ENCODE measurements at regions not wholly inside any gene's neighbourhood (a gene's known extent, or its start where the extent isn't known, plus 50 kb on each side); places are given as distances from the start of the nearest gene placed in this dataset.

DNA sequence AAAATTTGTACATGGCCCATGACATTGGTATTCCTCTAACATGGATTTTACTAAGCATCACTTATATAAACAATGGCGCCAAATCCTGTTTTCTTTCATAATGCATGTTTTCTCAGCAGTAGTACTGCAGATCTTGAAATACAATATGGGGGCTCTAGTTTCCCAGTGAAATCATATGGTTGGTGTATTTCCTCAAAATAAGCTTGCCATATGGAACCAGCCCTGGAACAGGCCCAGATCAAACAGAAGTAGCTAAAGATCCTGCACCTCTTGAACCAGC lies 163.9 kb downstream of the ZNF608 start:
- no peaks in the 10 kb centered on the region for H3K79me2 ChIP-seq (ENCODE audit: insufficient read depth, low read length)
- TF ChIP-seq, protein P1, sequence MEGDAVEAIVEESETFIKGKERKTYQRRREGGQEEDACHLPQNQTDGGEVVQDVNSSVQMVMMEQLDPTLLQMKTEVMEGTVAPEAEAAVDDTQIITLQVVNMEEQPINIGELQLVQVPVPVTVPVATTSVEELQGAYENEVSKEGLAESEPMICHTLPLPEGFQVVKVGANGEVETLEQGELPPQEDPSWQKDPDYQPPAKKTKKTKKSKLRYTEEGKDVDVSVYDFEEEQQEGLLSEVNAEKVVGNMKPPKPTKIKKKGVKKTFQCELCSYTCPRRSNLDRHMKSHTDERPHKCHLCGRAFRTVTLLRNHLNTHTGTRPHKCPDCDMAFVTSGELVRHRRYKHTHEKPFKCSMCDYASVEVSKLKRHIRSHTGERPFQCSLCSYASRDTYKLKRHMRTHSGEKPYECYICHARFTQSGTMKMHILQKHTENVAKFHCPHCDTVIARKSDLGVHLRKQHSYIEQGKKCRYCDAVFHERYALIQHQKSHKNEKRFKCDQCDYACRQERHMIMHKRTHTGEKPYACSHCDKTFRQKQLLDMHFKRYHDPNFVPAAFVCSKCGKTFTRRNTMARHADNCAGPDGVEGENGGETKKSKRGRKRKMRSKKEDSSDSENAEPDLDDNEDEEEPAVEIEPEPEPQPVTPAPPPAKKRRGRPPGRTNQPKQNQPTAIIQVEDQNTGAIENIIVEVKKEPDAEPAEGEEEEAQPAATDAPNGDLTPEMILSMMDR (IDR thresholded peaks at IDR 0.05; ENCODE audit: extremely low read depth, low read depth, low read length) = no peak
- H3K36me3 ChIP-seq (ENCODE audit: insufficient read depth, low read length) = no peaks in the 10 kb centered on the region
- H3K4me2 ChIP-seq (ENCODE audit: insufficient read depth, low read length) = no peak overlapping the region
- no peaks in the 10 kb centered on the region for H3K27me3 ChIP-seq (ENCODE audit: insufficient read depth, low read length)
- H3K27ac ChIP-seq (ENCODE audit: low read depth, low read length) = no peak overlapping the region
- H3K9me3 ChIP-seq (ENCODE audit: low read depth, low read length) = no peaks in the 10 kb centered on the region
- DNase-seq (ENCODE audit: insufficient read length, low spot score, missing footprints) = no peak
- H3K4me3 ChIP-seq (ENCODE audit: insufficient read depth, low read length) = no peak overlapping the region
- peaks cover 8% of the 10 kb centered on the region for H3K4me1 ChIP-seq (ENCODE audit: insufficient read depth, low read length)
- no peak overlapping the region for H2AFZ ChIP-seq (ENCODE audit: low read length)
- H4K20me1 ChIP-seq (ENCODE audit: insufficient read depth, low read length) = no peaks in the 10 kb centered on the region

- Histone ChIP-seq H3K79me2 (ENCODE audit: insufficient read depth, low read length) (no peaks in the 10 kb centered on the region), H2AFZ (ENCODE audit: low read length) (no peak overlapping the region), H4K20me1 (ENCODE audit: insufficient read depth, low read length) (no peaks in the 10 kb centered on the region), H3K4me1 (ENCODE audit: insufficient read depth, low read length) (peaks cover 8% of the 10 kb centered on the region), H3K4me3 (ENCODE audit: insufficient read depth, low read length) (no peak overlapping the region), H3K4me2 (ENCODE audit: insufficient read depth, low read length) (no peak overlapping the region), H3K36me3 (ENCODE audit: insufficient read depth, low read length) (no peaks in the 10 kb centered on the region), H3K9me3 (ENCODE audit: low read depth, low read length) (no peaks in the 10 kb centered on the region), H3K27me3 (ENCODE audit: insufficient read depth, low read length) (no peaks in the 10 kb centered on the region), H3K27ac (ENCODE audit: low read depth, low read length) (no peak overlapping the region)
- TF ChIP-seq, protein P1 (IDR thresholded peaks at IDR 0.05; ENCODE audit: extremely low read depth, low read depth, low read length) = no peak
- no peak for DNase-seq (ENCODE audit: insufficient read length, low spot score, missing footprints)
Measured at GRCh38 chr5:124581738-124582560, 164.5 kb downstream of the ZNF608 start.

DNA sequence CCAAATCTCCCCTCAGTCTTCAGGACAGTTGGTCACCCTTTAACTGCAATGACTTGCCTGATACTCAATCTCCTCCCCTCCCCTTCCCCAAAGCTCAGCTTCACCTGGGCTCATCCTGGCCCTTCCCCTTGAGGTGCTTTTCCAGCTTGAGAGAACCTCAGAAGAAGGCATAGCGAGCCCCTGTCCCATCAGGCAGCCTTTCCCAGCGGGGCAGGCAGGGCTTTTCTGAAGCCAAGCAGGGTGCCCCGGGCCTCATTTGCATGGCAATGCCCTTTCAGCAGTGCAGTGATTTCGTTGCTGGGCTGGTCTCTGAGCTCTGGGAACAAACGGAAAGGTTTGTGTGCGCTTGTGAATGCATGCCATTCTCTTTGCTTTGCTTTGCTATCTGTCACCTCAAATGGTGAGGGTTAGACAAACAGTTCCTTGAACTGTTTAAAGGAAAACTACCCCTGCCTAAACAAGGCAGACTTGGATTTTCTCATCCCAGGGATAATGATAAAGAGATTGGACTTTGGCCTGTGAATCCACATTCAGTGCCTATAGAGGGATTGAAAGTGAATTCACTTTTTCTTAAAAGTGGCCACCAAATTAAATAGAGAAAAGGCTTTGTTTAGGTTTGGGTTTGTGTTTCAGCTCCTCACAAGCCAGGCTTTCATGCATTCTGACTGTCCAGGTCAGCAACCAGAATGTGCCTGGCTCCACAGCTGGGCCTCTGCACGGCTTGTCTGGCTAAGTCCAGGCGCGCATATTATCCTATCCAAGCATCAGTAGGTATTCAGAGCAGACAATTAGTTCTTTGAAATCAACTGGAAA lies 165.3 kb downstream of the ZNF608 start:
- H2AFZ ChIP-seq (ENCODE audit: low read length) = no peak overlapping the region

More for the DNA sequence above, 165.3 kb downstream of the ZNF608 start:
- Histone ChIP-seq H3K27ac (ENCODE audit: low read depth, low read length) (no peak overlapping the region), H4K20me1 (ENCODE audit: insufficient read depth, low read length) (no peaks in the 10 kb centered on the region), H3K9me3 (ENCODE audit: low read depth, low read length) (no peaks in the 10 kb centered on the region), H3K4me3 (ENCODE audit: insufficient read depth, low read length) (no peak overlapping the region), H3K79me2 (ENCODE audit: insufficient read depth, low read length) (no peaks in the 10 kb centered on the region), H3K36me3 (ENCODE audit: insufficient read depth, low read length) (no peaks in the 10 kb centered on the region), H3K4me2 (ENCODE audit: insufficient read depth, low read length) (no peak overlapping the region), H3K27me3 (ENCODE audit: insufficient read depth, low read length) (no peaks in the 10 kb centered on the region), H3K4me1 (ENCODE audit: insufficient read depth, low read length) (peaks cover 8% of the 10 kb centered on the region)
- DNase-seq (ENCODE audit: insufficient read length, low spot score, missing footprints) = no peak
- TF ChIP-seq, protein P1 (IDR thresholded peaks at IDR 0.05; ENCODE audit: extremely low read depth, low read depth, low read length) = no peak
